Liver (tissue), 7 donors: ENCODE measurements at regions not wholly inside any gene's neighbourhood (a gene's known extent, or its start where the extent isn't known, plus 50 kb on each side); places are given as distances from the start of the nearest gene placed in this dataset.

ENCODE experiments used
- DNase-seq: peaks from one replicate; pipeline ENCODE4 v3.0.0-alpha.2; 2017; ENCODE audit warnings: low spot score
- H3K27ac ChIP-seq, 2 donors: one replicate each; pipeline ENCODE4 v1.7.0; 2013; ENCODE audit warnings: inconsistent platforms in 2 of 2, low read length in 2 of 2, control low read depth in 1 of 2, low read depth in 1 of 2, mild to moderate bottlenecking in 1 of 2
- H3K27me3 ChIP-seq, 4 donors: one replicate each; pipeline versions ENCODE4 v1.6.1 to v1.7.0; 2013; ENCODE audit warnings: low read length in 3 of 4, inconsistent platforms in 1 of 4, mild to moderate bottlenecking in 1 of 4, moderate library complexity in 1 of 4; ENCODE audit not compliant: control insufficient read depth in 4 of 4, insufficient read depth in 4 of 4
- H3K36me3 ChIP-seq, 4 donors: one replicate each; pipeline versions ENCODE4 v1.6.1 to v1.7.0; 2013; ENCODE audit warnings: low read length in 3 of 4, mild to moderate bottlenecking in 3 of 4, low read depth in 1 of 4, moderate library complexity in 1 of 4; ENCODE audit not compliant: control insufficient read depth in 4 of 4, insufficient read depth in 3 of 4
- H3K4me1 ChIP-seq, 4 donors: one replicate each; pipeline versions ENCODE4 v1.6.1 to v1.7.0; 2013; ENCODE audit warnings: low read length in 3 of 4, mild to moderate bottlenecking in 3 of 4, moderate library complexity in 1 of 4; ENCODE audit not compliant: control insufficient read depth in 4 of 4, insufficient read depth in 4 of 4
- H3K4me3 ChIP-seq, 3 donors: one replicate each; pipeline versions ENCODE4 v1.6.1 to v1.7.0; 2013; ENCODE audit warnings: low read length in 3 of 3, control low read depth in 1 of 3, low read depth in 1 of 3, mild to moderate bottlenecking in 1 of 3
- H3K9ac ChIP-seq, 2 donors: one replicate each; pipeline ENCODE4 v1.7.0; 2013; ENCODE audit warnings: low read length in 2 of 2, mild to moderate bottlenecking in 2 of 2, moderate library complexity in 2 of 2, control low read depth in 1 of 2, low read depth in 1 of 2
- H3K9me3 ChIP-seq, 4 donors: one replicate each; pipeline versions ENCODE4 v1.6.1 to v1.7.0; 2013; ENCODE audit warnings: low read length in 3 of 4; ENCODE audit not compliant: control insufficient read depth in 4 of 4
- EGR1 ChIP-seq, 2 donors: IDR thresholded peaks; 2 replicates each; pipeline ENCODE4 v1.6.1; 2016 to 2018; ENCODE audit warnings: antibody characterized with exemption in 2 of 2, low read depth in 2 of 2
- FOXA1 ChIP-seq: IDR thresholded peaks from 2 replicates; pipeline ENCODE4 v1.6.1; 2016; ENCODE audit warnings: antibody characterized with exemption
- FOXA2 ChIP-seq: IDR thresholded peaks from 2 replicates; pipeline ENCODE4 v1.6.1; 2016; ENCODE audit warnings: antibody characterized with exemption
- GABPA ChIP-seq, 2 donors: IDR thresholded peaks in 1 of 2; conservative IDR thresholded peaks in 1 of 2; 2 replicates each; pipeline ENCODE4 v1.6.1; 2016; ENCODE audit warnings: antibody characterized with exemption in 2 of 2, mild to moderate bottlenecking in 1 of 2, moderate library complexity in 1 of 2
- HNF4A ChIP-seq, 2 donors: conservative IDR thresholded peaks; 2 replicates each; pipeline ENCODE4 v1.6.1; 2016; ENCODE audit warnings: antibody characterized with exemption in 2 of 2, mild to moderate bottlenecking in 2 of 2
- HNF4G ChIP-seq: IDR thresholded peaks from 2 replicates; pipeline ENCODE4 v1.6.1; 2016; ENCODE audit warnings: antibody characterized with exemption
- JUND ChIP-seq, 2 donors: IDR thresholded peaks; 2 replicates each; pipeline ENCODE4 v1.6.1; 2016; ENCODE audit warnings: antibody characterized with exemption in 2 of 2
- NR2F2 ChIP-seq: IDR thresholded peaks from 2 replicates; pipeline ENCODE4 v1.6.1; 2016; ENCODE audit warnings: antibody characterized with exemption
- RAD21 ChIP-seq, 2 donors: IDR thresholded peaks; 2 replicates each; pipeline ENCODE4 v1.6.1; 2016; ENCODE audit warnings: antibody characterized with exemption in 2 of 2, mild to moderate bottlenecking in 2 of 2
- RXRA ChIP-seq, 2 donors: IDR thresholded peaks; 2 replicates each; pipeline ENCODE4 v1.6.1; 2017 to 2018; ENCODE audit warnings: antibody characterized with exemption in 2 of 2, mild to moderate bottlenecking in 1 of 2
- SP1 ChIP-seq: IDR thresholded peaks from 2 replicates; pipeline ENCODE4 v1.6.1; 2018; ENCODE audit warnings: antibody characterized with exemption, mild to moderate bottlenecking
- TAF1 ChIP-seq: conservative IDR thresholded peaks from 2 replicates; pipeline ENCODE4 v1.6.1; 2016; ENCODE audit warnings: antibody characterized with exemption, mild to moderate bottlenecking
- YY1 ChIP-seq: IDR thresholded peaks from 2 replicates; pipeline ENCODE4 v1.6.1; 2016; ENCODE audit warnings: antibody characterized with exemption, mild to moderate bottlenecking
- WGBS: extraction: QIAGEN DNeasy Blood & Tissue Kit; methylation state at CpG from one replicate; pipeline ENCODE4 v1.1.7; 2013; 5-methylcytosine and 5-hydroxymethylcytosine counted together
- TF ChIP-seq, protein P1 (sequence below): IDR thresholded peaks from 2 replicates; pipeline ENCODE4 v1.6.1; 2016; ENCODE audit warnings: antibody characterized with exemption, mild to moderate bottlenecking
- TF ChIP-seq, protein P2 (sequence below): IDR thresholded peaks from 2 replicates; pipeline ENCODE4 v1.6.1; 2016; ENCODE audit warnings: antibody characterized with exemption
- TF ChIP-seq, protein P3 (sequence below): IDR thresholded peaks from 2 replicates; pipeline ENCODE4 v1.6.1; 2016; ENCODE audit warnings: antibody characterized with exemption
- TF ChIP-seq, protein P4 (sequence below): IDR thresholded peaks from 2 replicates; pipeline ENCODE4 v1.6.1; 2016; ENCODE audit warnings: antibody characterized with exemption
- donor health status: healthy.
- donor health status: healthy.
- donor health status: healthy.
- donor health status: healthy.

DNA sequence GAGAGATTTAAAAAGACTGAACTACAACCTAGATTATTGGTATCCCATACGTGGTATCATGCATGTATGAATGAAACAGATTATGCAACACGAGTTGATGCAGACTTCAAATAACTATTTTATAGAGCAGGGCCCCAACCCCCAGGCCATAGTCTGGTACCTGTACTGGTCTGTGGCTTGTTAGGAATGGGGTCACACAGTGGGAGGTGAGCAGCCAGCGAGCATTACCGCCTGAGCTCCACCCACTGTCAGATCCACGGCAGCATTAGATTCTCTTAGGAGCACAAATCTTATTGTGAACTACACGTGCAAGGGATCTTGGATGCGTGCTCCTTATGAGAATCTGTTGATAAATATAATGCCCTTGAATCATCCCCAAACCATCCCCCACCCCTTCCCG is 320.2 kb downstream of the TBC1D4 start:
- Histone ChIP-seq H3K9ac (no peak overlapping the region), H3K4me3 (no peak overlapping the region), H3K9me3 (no peaks in the 10 kb centered on the region), H3K4me1 (peaks cover 0 to 10% (median 3%) of the 10 kb centered on the region in 4 donors), H3K27me3 (no peaks in the 10 kb centered on the region), H3K27ac (no peak overlapping the region), H3K36me3 (no peaks in the 10 kb centered on the region)
- DNase-seq = no peak
- 61% methylated on average over 8 of the region's 8 CpGs for WGBS
- TF ChIP-seq FOXA2 = no peak
- TF ChIP-seq GABPA (IDR thresholded peaks at IDR 0.05 in 1 of 2, conservative IDR thresholded peaks at IDR 0.05 in 1 of 2) = no peak
- no peak for TF ChIP-seq FOXA1
- TF ChIP-seq RXRA (IDR thresholded peaks at IDR 0.05) = no peak
- no peak for TF ChIP-seq YY1
- no peak for TF ChIP-seq SP1
- no peak for TF ChIP-seq HNF4G
- no peak for TF ChIP-seq JUND (IDR thresholded peaks at IDR 0.05)

DNA sequence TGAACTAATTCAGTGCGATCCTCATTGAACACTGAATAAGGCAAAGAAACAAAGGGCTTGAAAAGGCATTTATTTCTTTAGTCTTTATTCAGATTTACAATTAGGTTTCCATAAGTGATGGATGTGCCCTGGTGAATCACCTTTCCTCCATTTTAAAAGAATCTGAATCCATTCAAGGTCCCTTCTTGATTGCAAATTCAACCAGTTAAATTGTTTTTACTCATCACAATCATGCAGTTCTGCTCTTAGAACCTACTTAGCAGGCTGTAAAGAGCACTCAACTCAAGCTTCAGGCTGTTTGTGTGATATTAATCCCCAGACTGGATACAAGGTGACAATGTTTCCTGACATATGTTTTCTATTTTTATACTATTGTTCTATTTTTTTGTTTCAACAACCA is 321.0 kb downstream of the TBC1D4 start:
- 87% methylated on average over 1 of the region's 1 CpG for WGBS
- Histone ChIP-seq H3K4me1 (peaks cover 0 to 10% (median 3%) of the 10 kb centered on the region in 4 donors), H3K9ac (no peak overlapping the region), H3K27ac (no peak overlapping the region), H3K36me3 (no peaks in the 10 kb centered on the region), H3K27me3 (no peaks in the 10 kb centered on the region), H3K9me3 (no peaks in the 10 kb centered on the region), H3K4me3 (no peak overlapping the region)
- TF ChIP-seq, protein P1, sequence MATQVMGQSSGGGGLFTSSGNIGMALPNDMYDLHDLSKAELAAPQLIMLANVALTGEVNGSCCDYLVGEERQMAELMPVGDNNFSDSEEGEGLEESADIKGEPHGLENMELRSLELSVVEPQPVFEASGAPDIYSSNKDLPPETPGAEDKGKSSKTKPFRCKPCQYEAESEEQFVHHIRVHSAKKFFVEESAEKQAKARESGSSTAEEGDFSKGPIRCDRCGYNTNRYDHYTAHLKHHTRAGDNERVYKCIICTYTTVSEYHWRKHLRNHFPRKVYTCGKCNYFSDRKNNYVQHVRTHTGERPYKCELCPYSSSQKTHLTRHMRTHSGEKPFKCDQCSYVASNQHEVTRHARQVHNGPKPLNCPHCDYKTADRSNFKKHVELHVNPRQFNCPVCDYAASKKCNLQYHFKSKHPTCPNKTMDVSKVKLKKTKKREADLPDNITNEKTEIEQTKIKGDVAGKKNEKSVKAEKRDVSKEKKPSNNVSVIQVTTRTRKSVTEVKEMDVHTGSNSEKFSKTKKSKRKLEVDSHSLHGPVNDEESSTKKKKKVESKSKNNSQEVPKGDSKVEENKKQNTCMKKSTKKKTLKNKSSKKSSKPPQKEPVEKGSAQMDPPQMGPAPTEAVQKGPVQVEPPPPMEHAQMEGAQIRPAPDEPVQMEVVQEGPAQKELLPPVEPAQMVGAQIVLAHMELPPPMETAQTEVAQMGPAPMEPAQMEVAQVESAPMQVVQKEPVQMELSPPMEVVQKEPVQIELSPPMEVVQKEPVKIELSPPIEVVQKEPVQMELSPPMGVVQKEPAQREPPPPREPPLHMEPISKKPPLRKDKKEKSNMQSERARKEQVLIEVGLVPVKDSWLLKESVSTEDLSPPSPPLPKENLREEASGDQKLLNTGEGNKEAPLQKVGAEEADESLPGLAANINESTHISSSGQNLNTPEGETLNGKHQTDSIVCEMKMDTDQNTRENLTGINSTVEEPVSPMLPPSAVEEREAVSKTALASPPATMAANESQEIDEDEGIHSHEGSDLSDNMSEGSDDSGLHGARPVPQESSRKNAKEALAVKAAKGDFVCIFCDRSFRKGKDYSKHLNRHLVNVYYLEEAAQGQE = no peak
- TF ChIP-seq TAF1 = no peak
- TF ChIP-seq, protein P2, sequence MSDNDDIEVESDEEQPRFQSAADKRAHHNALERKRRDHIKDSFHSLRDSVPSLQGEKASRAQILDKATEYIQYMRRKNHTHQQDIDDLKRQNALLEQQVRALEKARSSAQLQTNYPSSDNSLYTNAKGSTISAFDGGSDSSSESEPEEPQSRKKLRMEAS = no peak
- TF ChIP-seq HNF4A (conservative IDR thresholded peaks at IDR 0.05) = no peak
- TF ChIP-seq HNF4G = no peak
- no peak for TF ChIP-seq RXRA (IDR thresholded peaks at IDR 0.05)
- no peak for TF ChIP-seq EGR1 (IDR thresholded peaks at IDR 0.05; ENCODE audit: low read depth in 2 of 2)
- TF ChIP-seq, protein P3, sequence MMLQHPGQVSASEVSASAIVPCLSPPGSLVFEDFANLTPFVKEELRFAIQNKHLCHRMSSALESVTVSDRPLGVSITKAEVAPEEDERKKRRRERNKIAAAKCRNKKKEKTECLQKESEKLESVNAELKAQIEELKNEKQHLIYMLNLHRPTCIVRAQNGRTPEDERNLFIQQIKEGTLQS = no peak
- TF ChIP-seq GABPA (IDR thresholded peaks at IDR 0.05 in 1 of 2, conservative IDR thresholded peaks at IDR 0.05 in 1 of 2) = no peak
- TF ChIP-seq, protein P4, sequence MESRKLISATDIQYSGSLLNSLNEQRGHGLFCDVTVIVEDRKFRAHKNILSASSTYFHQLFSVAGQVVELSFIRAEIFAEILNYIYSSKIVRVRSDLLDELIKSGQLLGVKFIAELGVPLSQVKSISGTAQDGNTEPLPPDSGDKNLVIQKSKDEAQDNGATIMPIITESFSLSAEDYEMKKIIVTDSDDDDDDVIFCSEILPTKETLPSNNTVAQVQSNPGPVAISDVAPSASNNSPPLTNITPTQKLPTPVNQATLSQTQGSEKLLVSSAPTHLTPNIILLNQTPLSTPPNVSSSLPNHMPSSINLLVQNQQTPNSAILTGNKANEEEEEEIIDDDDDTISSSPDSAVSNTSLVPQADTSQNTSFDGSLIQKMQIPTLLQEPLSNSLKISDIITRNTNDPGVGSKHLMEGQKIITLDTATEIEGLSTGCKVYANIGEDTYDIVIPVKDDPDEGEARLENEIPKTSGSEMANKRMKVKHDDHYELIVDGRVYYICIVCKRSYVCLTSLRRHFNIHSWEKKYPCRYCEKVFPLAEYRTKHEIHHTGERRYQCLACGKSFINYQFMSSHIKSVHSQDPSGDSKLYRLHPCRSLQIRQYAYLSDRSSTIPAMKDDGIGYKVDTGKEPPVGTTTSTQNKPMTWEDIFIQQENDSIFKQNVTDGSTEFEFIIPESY = no peak
- no peak for TF ChIP-seq NR2F2
- TF ChIP-seq YY1 = no peak
- no peak for TF ChIP-seq SP1
- no peak for TF ChIP-seq FOXA2
- TF ChIP-seq FOXA1 = no peak
- TF ChIP-seq RAD21 (IDR thresholded peaks at IDR 0.05) = no peak
- no peak for DNase-seq
